GM21423 (cell line): ENCODE measurements at regions not wholly inside any gene's neighbourhood (a gene's known extent, or its start where the extent isn't known, plus 50 kb on each side); places are given as distances from the start of the nearest gene placed in this dataset.

Experiments
- ATAC-seq: cut with Tn5 transposase; IDR thresholded peaks from one replicate; pipeline ENCODE4 v1.9.1; 2021; ENCODE audit warnings: mild to moderate bottlenecking, moderate library complexity; ENCODE audit not compliant: unreplicated experiment

DNA sequence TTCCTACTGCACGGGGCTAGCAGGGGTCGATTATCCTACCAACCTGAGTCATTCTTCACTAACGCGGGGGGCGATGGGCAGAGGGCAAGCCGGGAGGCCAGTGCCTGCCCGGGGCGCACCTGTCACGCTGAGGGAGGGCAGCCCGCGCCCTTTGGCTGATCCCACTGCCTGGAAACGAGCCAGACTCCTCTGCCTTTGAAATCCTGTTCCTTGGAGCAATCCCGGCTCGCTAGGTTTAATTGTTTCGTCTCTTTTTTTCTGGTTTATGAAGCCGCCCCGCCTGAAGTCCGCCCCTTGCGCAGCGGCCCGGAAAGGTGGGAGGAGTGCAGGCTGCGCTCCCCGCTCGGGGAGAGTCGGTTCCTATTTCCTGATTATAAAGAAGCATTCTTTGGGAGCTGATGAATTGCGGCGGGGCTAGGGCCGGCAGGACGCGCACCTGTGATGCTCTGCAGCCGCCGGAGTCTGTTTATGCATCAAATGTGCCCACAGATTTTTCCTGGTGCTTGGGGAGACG, 484.2 kb downstream of the BCOR start:
- no peak for ATAC-seq

DNA sequence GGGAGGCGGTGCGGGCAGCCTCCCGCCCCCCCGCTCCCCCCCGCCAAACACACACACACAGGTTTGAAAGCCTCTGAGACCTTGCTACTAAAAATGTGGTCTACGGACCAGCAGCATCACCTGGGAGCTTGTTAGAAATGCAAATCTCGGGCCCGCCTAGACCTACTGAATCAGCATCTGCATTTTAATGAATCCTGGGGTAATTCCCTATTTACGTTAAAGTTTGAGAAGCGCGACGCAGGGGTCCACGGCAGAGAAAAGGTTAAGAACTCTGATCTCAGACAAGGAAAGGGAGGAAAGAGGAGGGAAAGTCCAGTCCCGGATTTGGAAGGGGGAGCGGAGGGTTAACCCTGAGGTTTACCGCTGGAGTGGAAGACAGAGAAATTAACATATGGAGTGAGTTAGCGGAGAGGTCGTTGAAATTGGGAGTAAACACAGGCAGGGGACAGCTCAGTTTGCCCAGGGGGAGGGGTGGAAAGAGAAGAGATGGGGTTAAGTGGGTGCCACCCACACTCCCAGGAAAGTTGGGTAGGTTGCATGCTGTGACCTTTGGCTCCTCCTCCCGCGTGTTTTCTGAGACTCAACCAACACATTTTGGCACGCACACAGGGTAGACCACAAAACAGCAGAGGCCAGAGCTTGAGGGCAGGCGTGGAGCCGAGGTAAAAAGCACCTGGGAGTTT, 483.6 kb downstream of the BCOR start:
- no peak for ATAC-seq

DNA sequence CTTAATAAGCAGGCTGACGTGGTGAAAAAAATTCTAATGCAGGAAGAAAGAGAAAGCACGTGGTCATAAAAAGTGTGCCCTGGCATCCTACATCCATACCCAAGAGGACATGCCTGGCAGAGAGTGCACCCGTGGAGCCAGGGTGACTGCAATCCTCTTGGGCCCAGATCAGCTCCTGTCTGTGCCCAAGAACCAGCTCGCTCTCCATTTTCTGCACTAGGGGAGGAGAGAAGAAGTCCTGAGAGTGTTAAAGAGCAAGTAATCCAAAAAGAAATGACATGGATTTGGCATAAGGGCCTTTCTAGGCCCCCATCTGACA, 483.1 kb downstream of the BCOR start:
- no peak for ATAC-seq

DNA sequence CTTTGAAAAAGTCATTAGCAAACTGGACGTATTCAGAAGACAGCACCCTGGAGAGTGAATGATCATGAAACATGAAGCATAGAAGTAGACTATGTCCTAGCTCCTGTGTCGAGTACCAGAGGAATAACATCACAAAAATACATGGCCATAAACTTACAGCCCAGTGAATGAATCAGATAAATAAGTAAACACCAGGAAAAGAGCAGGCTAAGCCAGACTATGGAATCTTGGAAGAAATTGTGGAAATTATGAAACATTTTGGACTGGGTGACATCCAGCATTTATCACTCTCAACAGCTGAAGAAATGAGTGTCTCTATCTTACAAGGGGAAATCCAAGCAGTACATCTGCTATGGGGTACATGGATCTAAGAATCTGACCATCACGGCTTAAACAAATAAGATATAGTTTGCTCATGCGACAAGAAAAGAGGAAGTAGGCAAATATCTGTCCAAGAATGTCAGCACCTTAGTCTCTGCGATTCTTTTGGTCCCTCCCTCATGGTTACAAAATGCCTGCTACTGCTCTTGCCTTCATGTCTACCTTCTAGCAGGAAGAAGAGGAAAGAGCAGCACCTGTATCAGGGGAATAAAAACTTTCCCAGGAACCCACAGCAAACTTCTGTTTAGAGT, 481.5 kb downstream of the BCOR start:
- ATAC-seq: no peak

DNA sequence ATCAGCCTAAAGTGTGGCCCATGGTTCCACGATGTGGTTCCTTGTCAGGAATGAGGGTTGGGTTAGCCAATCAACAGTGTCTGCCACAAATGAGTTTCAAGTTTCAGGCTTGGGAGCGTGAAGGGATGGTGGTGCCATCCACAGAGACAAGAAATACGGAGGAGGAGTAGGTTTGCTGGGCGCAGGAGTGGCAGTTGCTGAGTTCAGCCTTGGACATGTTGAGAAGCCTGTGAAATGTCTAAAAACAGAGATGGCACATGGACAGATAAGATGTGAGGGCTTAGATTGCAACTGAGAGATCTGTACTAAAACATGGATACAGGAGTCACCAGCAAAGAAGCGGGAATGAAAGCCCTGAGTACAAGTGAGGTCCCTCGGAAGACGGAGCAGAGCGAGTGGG, 481.0 kb downstream of the BCOR start:
- ATAC-seq: no peak

DNA sequence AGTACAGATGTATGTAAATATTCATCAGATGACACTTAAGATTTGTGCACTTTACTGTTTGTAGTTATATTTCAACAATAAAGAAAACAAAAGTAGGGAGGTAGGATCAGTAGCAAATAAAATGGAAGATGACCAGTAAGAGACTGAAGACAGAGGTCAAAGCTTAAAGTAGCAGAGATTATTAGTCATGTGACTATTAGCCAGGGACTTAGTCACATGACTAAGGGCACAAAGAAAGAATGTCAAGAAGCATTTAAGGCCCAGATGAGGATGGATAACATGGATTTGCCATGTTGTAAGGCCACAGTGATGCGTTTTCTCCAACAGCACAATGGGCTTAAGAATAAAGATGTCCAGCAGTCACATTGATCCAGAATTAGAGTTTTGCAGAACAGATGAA, 479.6 kb downstream of the BCOR start:
- ATAC-seq: no peak

DNA sequence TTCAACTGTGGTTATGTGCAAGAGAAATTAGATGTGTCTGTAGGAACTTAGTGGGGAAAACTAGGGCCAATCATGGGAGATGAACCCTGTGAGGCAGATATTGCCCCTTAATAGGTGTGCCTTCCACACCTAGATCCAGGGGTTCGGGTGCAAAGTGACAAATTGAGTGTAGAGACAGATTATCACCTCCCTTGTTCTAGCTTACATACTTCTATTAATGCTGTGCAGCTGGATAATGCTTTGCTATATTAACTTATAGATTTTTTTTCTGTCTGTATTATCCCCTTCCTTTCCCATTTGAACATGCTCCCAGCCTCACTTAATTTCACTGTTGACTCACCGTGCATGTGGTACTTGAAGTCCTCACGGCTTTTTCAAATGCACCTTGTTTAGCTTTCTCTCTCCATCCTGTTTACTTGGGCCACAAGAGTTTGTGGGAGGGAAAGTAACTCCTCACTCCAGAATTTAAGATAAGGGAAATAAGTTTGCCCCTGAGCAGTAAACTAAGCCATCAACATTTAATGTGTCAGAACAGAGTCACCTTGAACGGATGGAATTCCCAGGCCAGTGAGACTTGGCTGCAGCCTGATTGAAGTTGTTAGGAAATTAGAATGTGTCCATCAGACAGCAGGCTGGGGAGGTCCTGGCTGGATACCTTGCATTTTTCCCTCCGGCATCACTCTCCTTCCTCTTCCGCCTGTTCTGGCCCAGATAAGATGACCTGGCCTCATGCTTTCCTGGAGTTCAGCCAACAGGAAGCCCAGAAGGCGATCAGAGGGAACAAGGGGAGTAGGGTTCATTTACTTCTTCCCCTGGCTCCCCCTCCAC, 478.4 kb downstream of the BCOR start:
- ATAC-seq: no peak

DNA sequence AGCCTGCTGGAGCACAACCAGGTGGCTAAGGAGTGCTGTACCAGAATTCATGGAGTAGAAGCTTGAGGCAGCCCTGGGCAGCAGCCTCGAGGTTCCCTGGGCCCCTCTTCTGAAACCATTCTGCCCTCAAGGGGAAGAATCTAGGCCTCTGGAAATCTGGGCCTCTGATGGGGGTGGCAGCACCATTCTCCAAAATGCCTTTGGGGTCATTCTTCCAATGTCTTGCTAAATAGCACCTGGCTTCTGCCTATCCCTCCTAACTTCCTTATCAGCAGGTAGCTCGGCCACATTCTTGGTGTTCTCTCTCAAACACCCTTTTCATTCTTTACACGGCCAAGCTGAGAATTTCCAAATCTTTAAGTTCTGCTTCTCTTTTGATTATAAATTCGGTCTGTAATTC, 473.6 kb downstream of the BCOR start:
- no peak for ATAC-seq

DNA sequence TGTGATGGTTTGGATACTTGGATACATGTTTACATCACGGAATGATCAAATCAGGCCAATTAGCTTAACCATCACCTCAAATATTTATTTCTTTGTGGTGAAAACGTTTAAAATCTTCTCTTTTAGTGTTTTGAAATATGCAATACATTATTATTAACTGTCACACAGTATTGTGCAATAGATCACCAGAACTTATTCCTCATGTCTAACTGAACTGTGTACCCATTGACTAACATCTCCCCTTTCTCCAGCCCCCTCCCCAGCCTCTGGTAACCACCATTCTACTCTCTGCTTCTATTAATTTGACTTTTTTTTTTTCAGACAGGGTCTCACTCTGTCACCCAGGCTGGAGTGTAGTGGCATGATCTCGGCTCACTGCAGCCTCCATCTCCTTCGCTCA, 471.9 kb downstream of the BCOR start:
- no peak for ATAC-seq

DNA sequence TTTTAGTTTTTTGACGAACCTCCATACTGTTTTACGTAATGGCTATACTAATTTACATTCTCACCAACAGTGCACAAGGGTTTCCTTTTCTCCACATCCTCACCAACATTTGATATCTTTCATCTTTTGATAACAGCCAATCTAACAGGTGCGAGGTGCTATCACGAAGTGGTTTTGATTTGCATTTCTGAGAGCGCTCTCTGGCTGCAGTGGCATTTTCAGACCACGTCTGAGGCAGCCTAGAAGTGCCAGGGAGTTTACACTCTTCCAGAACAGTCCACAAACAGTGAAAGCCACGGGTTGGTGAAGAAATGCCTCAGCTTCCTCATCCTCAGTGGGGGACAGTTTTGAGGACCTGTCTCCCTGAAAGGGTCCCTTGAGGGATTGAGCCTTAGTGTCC, 471.0 kb downstream of the BCOR start:
- no peak for ATAC-seq

DNA sequence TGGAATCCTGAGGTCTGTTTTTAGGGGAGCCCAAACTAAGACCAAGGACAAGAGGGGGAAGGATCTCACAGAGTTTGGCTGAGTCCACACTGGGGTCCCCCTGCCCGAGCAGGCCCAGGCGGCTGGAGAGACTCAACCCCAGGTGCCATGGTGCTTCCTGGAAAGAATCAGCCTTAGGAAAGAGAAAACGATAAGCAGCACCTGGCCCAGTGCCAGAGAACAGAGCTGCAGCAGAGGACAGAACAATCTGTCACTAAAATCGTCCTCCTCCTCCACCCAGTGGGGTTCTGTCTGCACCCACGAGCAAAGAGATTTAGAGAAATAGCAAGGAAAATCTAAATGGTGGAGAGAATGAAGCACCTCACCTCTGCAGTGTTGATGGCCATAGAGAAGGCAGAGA, 470.5 kb downstream of the BCOR start:
- ATAC-seq: no peak

DNA sequence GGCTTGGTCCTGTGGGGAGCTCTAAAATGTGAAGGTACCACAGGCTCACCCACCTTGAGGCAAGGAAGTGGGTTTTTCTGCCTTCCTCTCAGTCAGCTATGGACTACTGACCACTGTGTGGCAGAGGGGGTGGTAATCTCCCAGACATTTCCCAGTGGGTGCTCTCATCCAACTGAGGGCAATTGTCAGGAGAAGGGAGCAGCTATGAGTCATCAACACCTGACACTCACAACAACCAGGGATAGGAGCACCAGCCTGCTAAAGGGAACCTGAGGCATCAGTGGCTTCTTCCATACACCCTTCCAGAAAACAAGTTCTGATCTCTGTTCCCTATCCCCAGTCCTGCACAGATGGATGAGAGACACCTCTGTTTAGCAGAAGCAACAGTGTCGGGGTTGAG, 468.8 kb downstream of the BCOR start:
- ATAC-seq: no peak

DNA sequence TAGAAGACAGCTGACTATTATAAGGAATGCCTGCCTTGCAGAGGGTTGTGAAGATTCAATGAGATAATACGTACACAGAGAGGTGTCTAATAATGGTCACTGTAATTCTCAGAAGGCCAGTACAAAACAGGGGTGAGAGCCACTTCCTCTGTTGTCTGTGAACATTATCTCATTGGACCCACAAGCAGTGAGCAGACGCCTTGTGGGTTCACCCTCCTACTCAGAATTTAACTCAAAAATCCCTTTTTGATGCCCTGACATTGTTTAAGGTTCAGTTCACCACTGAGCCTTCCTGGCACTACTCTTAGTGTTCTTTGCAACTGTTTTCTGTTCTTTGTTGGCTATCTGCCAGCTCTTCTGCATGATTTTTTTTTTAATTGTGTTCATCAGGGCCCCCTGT, 467.4 kb downstream of the BCOR start:
- ATAC-seq: no peak

DNA sequence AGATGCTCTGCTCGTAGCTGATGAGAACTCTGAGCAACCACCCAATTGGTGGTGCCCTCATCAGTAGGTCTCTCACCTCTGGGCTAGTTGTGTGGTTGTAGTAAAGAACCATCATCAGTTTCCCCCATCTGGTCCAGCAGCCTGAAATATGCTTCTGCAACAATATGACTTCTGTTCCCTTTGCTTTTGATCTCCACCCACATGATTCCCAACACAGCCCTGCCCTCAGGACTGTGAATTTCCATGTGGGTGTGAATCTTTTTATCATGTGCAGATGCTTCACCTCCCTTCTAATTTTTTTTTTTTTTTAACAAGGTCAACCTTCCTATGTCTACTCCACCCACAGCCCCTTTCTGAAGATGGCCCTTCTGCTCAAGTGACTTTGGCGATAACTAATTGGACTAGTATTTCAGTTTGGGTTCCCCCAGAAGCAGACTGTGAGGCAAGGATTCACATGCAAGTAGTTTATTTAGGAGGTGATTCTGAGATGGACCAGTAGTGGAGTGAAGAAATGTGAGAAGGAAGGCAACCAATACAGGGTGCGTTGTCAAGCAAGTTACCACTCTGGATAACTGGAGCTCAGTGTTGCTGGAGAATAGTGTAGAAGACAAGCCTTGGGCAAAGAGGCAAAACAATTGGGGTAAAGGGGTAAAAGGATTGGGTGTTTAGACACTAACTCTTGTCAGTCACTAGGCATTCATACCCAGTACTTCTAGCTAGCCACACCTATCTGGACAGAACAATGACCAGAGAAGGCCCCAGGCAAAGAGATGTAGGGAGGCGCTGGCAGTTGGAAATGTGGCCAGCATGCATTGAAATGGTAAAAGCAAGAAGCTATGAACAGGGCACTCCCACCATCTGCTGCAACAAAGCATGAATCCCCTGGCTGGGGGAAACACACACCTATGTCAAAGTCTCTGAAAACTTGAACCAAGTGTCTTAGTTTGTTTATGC, 466.2 kb downstream of the BCOR start:
- no peak for ATAC-seq

DNA sequence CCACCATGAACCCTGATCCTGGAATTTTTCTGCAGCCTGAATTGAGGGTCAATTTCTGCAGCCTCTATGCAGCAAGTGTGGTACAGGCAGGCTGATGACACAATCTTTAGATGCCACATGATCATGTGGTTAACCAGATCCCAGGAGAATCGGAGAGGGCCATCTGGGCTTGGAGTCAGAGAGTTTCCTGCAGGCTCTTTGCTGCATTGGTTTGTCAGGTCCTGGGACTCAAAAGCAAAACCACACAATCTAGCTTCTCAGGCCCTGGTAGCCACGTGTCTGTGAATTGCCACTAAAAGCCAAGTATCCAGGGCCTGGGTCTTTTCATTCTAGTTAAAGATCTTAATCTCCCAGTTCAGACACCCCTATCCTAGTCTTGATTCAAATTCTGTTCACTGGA, 464.5 kb downstream of the BCOR start:
- no peak for ATAC-seq

DNA sequence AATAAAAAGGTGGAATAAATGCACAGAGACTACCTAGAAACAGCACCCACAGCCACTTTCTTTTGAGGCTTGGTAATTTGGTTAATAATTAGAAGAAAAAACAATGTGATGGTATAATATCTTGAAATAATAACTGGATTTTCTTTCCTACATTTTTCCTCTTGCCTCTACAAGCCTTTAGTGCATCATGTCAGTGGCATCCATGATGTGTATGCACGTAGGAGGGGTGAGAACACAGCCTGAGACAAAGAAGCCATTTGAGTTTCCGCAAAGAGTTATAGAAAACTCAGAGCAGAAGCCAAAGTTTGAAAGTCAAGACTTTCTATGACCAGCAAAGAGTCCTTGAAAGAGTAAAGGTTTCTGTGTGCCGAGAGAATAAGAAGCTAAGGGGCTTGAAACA, 461.3 kb downstream of the BCOR start:
- no peak for ATAC-seq

DNA sequence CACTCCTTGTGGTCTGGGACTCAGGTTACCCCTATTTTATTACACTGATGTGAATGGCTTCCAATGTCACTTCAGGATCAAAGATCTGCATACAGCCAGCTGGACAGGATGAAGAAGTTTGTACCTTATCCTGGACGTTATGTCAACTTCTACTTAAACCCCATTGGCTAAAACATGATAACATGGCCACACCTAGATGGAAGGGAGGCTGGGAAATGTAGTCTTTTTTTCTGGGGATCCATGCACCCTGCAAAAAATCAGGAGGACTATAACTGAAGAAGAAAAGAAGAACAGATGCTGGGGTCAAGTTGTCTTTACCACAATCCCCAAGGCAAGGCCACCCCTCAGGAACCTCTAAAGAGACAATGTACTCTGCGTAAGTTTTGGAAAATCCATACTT, 459.2 kb downstream of the BCOR start:
- ATAC-seq: no peak

DNA sequence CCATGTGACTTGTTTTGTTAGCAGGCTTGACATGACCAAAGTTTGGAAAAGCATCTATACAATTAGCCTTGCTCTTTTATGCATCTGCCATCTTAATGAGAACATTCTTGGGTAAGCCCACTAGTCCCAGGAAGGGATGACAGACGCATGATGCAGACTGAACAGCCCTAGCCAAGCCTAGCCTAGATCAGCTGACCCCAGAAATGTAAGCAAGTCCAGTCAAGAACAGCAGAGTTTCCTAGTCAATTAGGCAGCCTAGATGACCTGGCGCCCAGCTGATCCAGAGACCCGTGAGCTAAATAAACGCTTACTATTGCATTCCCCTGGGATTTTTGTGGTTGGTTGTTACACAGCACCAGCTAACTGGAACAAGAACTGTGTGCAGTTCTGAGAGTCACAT, 457.9 kb downstream of the BCOR start:
- no peak for ATAC-seq

DNA sequence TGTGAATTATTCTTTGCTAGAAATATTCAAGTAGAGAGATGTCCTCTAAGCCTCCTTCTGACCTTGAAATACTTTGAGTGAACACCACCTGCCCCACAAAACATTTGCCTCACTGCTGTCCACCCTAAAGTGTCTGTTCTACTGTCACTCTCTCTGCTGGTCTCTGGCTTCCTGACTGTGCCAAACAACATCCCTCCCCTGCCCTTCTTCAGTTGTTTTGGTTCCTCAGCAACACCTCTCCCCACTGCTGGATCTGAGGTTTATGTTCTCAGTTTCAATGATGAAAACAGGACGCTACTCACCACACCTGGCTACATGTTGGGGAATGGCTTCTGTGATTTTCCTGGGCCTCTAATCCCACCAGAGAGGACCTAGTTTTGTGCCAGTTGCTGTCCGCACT, 456.9 kb downstream of the BCOR start:
- ATAC-seq: no peak

DNA sequence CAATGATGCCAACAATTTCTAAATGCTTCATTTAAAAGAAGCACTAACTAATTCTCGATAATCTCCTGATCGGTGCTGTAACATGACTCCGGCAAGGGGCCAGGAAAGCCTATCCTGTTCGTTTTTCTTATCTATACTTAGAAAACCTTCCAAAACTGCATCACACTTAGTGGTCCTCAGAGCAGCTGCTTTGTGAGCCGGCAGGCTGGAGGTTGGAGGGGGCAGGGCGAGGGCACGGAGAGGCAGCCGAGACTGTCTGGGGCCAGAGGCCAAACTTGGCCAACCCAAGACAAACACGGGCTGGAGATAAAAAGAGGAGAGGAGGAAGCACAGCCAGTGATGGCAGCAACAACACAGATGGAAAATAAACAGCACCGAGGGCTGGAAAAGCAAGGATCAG, 455.7 kb downstream of the BCOR start:
- no peak for ATAC-seq

DNA sequence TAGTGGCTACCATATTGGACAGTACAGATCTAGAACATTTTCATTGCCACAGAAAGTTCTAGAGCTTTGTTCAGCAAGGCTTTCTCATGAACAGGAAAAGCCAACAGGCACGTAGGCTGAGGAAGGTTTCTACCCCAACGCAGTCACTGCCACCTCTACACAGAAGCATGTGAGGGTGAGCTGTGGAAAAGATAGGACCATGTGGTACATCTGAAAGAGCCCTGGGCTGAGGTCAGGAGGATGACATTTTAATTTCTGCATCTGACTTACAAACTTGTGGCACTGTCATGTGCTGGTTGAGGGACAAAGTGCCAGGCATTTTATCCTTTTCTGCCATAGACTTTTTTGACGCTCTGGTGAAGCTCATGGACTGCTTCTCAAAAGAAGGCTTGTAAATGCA, 454.2 kb downstream of the BCOR start:
- ATAC-seq: no peak
